CD8-positive, alpha-beta memory T cell (primary cell): ENCODE measurements at regions not wholly inside any gene's neighbourhood (a gene's known extent, or its start where the extent isn't known, plus 50 kb on each side); places are given as distances from the start of the nearest gene placed in this dataset.
A peak's percentile ranks its signal among the peaks of the same experiment; 100 is the strongest.

ENCODE experiments used
- CTCF ChIA-PET: fragments of 350-600 bp; sonication (Branson Sonifier 250); formaldehyde crosslinking; loops from one replicate; lab custom pipeline; 2021; ENCODE audit warnings: antibody characterized with exemption; lab: Charles Lee
- POLR2A ChIA-PET: fragments of 350-600 bp; sonication (Branson Sonifier 250); formaldehyde crosslinking; loops from one replicate; lab custom pipeline; 2021; ENCODE audit warnings: antibody characterized with exemption; lab: Charles Lee
- DNase-seq, 5 donors: peaks; one replicate each; pipeline versions ENCODE4 v3.0.0 to v3.0.0-alpha.2; 2020 to 2022; ENCODE audit warnings: mixed read lengths in 1 of 5
- H3K27ac ChIP-seq: one replicate; pipeline ENCODE4 v1.7.0; 2013; ENCODE audit warnings: low read depth, mild to moderate bottlenecking, low read length, moderate library complexity
- H3K27me3 ChIP-seq: 2 replicates; pipeline ENCODE4 v1.7.0; 2013; ENCODE audit warnings: low read length, mild to moderate bottlenecking; ENCODE audit not compliant: insufficient read depth, poor library complexity, severe bottlenecking
- H3K36me3 ChIP-seq: 2 replicates; pipeline ENCODE4 v1.7.0; 2013; ENCODE audit warnings: mild to moderate bottlenecking, low read length, moderate library complexity; ENCODE audit not compliant: insufficient read depth
- H3K4me1 ChIP-seq: 2 replicates; pipeline ENCODE4 v1.7.0; 2013; ENCODE audit warnings: mild to moderate bottlenecking, low read length, moderate library complexity; ENCODE audit not compliant: insufficient read depth
- H3K4me3 ChIP-seq: 2 replicates; pipeline ENCODE4 v1.7.0; 2013; ENCODE audit warnings: mild to moderate bottlenecking, low read length
- H3K9me3 ChIP-seq: 2 replicates; pipeline ENCODE4 v1.7.0; 2013; ENCODE audit warnings: mild to moderate bottlenecking, low read length
- H3K27ac Mint-ChIP-seq, 8 donors: one replicate each; pipeline ENCODE4 v1.8.0; 2020 to 2021; ENCODE audit warnings: mixed read lengths in 8 of 8, mild to moderate bottlenecking in 6 of 8, inconsistent platforms in 3 of 8, moderate library complexity in 3 of 8
- H3K27me3 Mint-ChIP-seq, 2 donors: one replicate each; pipeline ENCODE4 v1.8.0; 2020 to 2021; ENCODE audit warnings: mixed read lengths in 2 of 2, mild to moderate bottlenecking in 1 of 2, moderate library complexity in 1 of 2
- H3K36me3 Mint-ChIP-seq, 3 donors: one replicate each; pipeline ENCODE4 v1.8.0; 2020 to 2021; ENCODE audit warnings: mixed read lengths in 3 of 3, inconsistent platforms in 1 of 3, mild to moderate bottlenecking in 1 of 3
- H3K4me1 Mint-ChIP-seq, 3 donors: one replicate each; pipeline ENCODE4 v1.8.0; 2020 to 2021; ENCODE audit warnings: mixed read lengths in 3 of 3, inconsistent platforms in 1 of 3, mild to moderate bottlenecking in 1 of 3
- H3K4me3 Mint-ChIP-seq, 7 donors: one replicate each; pipeline ENCODE4 v1.8.0; 2020 to 2021; ENCODE audit warnings: mixed read lengths in 7 of 7, mild to moderate bottlenecking in 6 of 7, moderate library complexity in 4 of 7, inconsistent platforms in 2 of 7
- H3K9me3 Mint-ChIP-seq, 5 donors: one replicate each; pipeline ENCODE4 v1.8.0; 2020 to 2022; ENCODE audit warnings: mixed read lengths in 5 of 5, mild to moderate bottlenecking in 3 of 5, moderate library complexity in 2 of 5, inconsistent platforms in 1 of 5

GRCh38 chr2:48219234-48219554, 95.3 kb upstream of the FOXN2 start:
- H3K36me3 Mint-ChIP-seq: no peaks in the 10 kb centered on the region
- H3K9me3 ChIP-seq: no peaks in the 10 kb centered on the region
- no peaks in the 10 kb centered on the region for H3K4me1 Mint-ChIP-seq
- no peaks in the 10 kb centered on the region for H3K4me1 ChIP-seq
- ChIA-PET CTCF (no interaction called here), POLR2A (no interaction called here)
- H3K4me3 Mint-ChIP-seq: no peak overlapping the region
- no peak overlapping the region for H3K27ac ChIP-seq
- H3K9me3 Mint-ChIP-seq: no peaks in the 10 kb centered on the region
- peak overlapping the region in 2 of 8 donors; percentile 22 to 35 for H3K27ac Mint-ChIP-seq
- DNase-seq: no peak
- H3K27me3 ChIP-seq: no peaks in the 10 kb centered on the region
- H3K4me3 ChIP-seq: no peak overlapping the region
- H3K27me3 Mint-ChIP-seq: no peaks in the 10 kb centered on the region
- H3K36me3 ChIP-seq: no peaks in the 10 kb centered on the region

DNA sequence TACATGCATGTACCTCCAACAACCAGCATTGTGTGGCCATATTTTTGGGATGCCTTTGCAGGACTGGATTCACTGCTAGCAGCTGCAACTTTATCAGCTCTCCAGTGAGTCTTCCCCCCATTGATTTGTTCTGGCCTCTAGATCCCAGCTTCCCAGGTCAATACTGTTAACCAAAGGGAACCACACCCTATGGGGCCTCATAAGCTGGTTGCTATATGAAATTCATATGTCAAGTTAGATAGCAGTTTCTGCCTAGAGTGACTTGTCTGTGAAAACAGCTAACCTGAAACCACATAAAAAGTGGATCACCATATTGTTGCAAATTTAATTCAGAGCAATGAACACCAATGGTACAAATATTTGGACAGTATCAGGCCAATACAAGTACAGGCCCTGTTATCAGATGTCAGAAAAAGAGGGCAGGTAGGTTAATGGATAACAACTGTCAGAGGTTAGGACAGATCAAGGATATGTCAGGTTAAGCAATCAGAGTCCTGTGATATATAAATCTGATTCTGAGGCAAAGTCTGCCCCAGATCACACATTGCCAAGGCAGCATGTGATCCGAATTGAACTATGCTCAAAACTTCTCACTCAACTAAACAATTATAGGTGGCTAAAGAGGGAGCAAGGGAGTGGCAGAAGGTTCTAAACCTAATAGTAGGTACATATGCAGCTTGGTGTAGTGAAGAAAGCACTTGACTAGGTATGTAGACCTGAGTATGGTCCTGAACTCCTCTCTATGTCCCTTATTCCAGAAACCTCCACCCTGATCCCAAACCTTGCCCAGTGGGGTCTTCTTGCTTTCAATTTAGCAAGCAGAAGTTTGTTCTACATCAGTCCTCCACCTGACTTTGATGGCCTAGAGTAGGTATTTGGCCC, 94.7 kb upstream of the FOXN2 start:
- H3K27ac ChIP-seq: no peak overlapping the region
- no peaks in the 10 kb centered on the region for H3K27me3 Mint-ChIP-seq
- H3K27ac Mint-ChIP-seq: no peak overlapping the region
- POLR2A ChIA-PET: no interaction called here
- H3K27me3 ChIP-seq: no peaks in the 10 kb centered on the region
- no peaks in the 10 kb centered on the region for H3K36me3 ChIP-seq
- H3K9me3 ChIP-seq: no peaks in the 10 kb centered on the region
- H3K4me1 Mint-ChIP-seq: no peaks in the 10 kb centered on the region
- DNase-seq: no peak
- H3K4me3 ChIP-seq: no peak overlapping the region
- CTCF ChIA-PET: no interaction called here
- H3K36me3 Mint-ChIP-seq: no peaks in the 10 kb centered on the region
- H3K4me1 ChIP-seq: no peaks in the 10 kb centered on the region
- no peaks in the 10 kb centered on the region for H3K9me3 Mint-ChIP-seq
- no peak overlapping the region for H3K4me3 Mint-ChIP-seq

DNA sequence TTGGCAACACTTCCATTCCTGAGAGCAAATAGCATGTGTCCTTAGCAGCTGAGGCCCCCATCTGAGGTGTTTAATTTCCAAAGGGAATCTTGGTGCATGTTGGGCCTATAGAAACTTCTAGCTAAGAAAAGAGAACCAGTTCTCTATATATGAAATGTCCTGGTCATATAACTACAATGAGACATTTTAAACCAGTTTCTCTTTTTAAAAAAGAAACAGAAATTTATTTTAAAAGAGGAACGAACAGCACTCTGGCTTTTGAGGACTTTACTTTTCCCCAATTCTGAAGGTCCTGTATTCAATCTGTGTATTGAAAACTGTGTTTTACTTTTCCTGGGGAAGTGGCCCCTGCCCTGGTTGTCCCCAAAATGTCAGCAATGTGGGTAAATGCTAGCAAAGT, 94.0 kb upstream of the FOXN2 start:
- no peaks in the 10 kb centered on the region for H3K4me1 ChIP-seq
- Mint-ChIP-seq H3K4me3 (no peak overlapping the region), H3K36me3 (no peaks in the 10 kb centered on the region), H3K27ac (no peak overlapping the region), H3K4me1 (no peaks in the 10 kb centered on the region), H3K9me3 (peaks cover 0 to 5% (median 0%) of the 10 kb centered on the region in 5 donors), H3K27me3 (no peaks in the 10 kb centered on the region)
- ChIA-PET CTCF (no interaction called here), POLR2A (no interaction called here)
- H3K36me3 ChIP-seq: no peaks in the 10 kb centered on the region
- no peak for DNase-seq
- H3K9me3 ChIP-seq: no peaks in the 10 kb centered on the region
- H3K27me3 ChIP-seq: no peaks in the 10 kb centered on the region
- H3K4me3 ChIP-seq: no peak overlapping the region
- H3K27ac ChIP-seq: no peak overlapping the region

GRCh38 chr2:48221846-48222516, 92.5 kb upstream of the FOXN2 start:
- no peak overlapping the region for H3K4me3 Mint-ChIP-seq
- Histone ChIP-seq H3K4me1 (no peaks in the 10 kb centered on the region), H3K9me3 (no peaks in the 10 kb centered on the region), H3K36me3 (no peaks in the 10 kb centered on the region), H3K27ac (no peak overlapping the region), H3K4me3 (no peak overlapping the region), H3K27me3 (no peaks in the 10 kb centered on the region)
- ChIA-PET CTCF (no interaction called here), POLR2A (no interaction called here)
- H3K4me1 Mint-ChIP-seq: no peaks in the 10 kb centered on the region
- peaks cover 0 to 6% (median 0%) of the 10 kb centered on the region in 5 donors for H3K9me3 Mint-ChIP-seq
- no peaks in the 10 kb centered on the region for H3K27me3 Mint-ChIP-seq
- H3K27ac Mint-ChIP-seq: no peak overlapping the region
- H3K36me3 Mint-ChIP-seq: no peaks in the 10 kb centered on the region
- no peak for DNase-seq

DNA sequence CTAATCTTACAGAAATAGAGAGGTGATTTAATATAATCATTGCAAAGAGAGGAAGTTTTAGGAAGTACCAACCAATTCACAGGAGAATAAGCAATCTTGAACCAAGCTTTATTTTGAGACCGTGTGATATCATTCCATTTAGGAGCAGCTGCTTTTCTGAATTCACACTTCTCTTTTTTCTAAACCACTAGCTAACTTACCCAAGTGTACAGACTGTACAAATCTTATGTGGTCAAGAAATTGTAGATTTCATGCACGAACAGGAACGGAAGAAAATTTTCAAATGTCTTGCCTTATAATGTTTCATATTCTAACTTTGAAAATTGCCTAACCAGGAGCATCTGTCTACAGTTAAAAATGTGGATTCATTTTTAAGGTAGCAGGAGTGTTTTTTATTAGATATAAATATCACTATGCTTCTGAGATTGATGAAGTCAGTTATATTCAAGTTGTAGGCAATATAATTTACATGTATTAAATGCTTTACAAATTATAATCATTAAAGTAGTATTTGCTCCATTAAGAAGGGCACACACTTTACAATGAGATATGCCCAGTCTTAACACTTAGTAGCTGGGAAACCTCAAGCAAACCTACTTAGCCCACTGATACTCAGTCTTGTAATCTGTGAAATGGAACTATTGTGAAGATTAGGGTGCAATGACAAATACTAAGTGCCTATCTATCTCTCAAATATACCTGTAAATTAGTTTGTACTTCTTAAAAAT, 86.7 kb upstream of the FOXN2 start:
- Histone ChIP-seq H3K36me3 (no peaks in the 10 kb centered on the region), H3K27me3 (no peaks in the 10 kb centered on the region), H3K4me3 (no peak overlapping the region), H3K9me3 (no peaks in the 10 kb centered on the region), H3K4me1 (no peaks in the 10 kb centered on the region), H3K27ac (no peak overlapping the region)
- H3K36me3 Mint-ChIP-seq: no peaks in the 10 kb centered on the region
- CTCF ChIA-PET: no interaction called here
- POLR2A ChIA-PET: no interaction called here
- no peak for DNase-seq
- H3K9me3 Mint-ChIP-seq: peaks cover 0 to 6% (median 1%) of the 10 kb centered on the region in 5 donors
- H3K27me3 Mint-ChIP-seq: no peaks in the 10 kb centered on the region
- no peaks in the 10 kb centered on the region for H3K4me1 Mint-ChIP-seq
- H3K27ac Mint-ChIP-seq: no peak overlapping the region
- H3K4me3 Mint-ChIP-seq: no peak overlapping the region

- no peaks in the 10 kb centered on the region for H3K4me1 ChIP-seq
- H3K27ac Mint-ChIP-seq: no peak overlapping the region
- H3K27ac ChIP-seq: no peak overlapping the region
- no peaks in the 10 kb centered on the region for H3K9me3 ChIP-seq
- no peaks in the 10 kb centered on the region for H3K36me3 ChIP-seq
- no peaks in the 10 kb centered on the region for H3K4me1 Mint-ChIP-seq
- no peak overlapping the region for H3K4me3 Mint-ChIP-seq
- no peak overlapping the region for H3K4me3 ChIP-seq
- no peaks in the 10 kb centered on the region for H3K36me3 Mint-ChIP-seq
- H3K27me3 Mint-ChIP-seq: no peaks in the 10 kb centered on the region
- no peaks in the 10 kb centered on the region for H3K27me3 ChIP-seq
- POLR2A ChIA-PET: no interaction called here
- peaks cover 0 to 6% (median 1%) of the 10 kb centered on the region in 5 donors for H3K9me3 Mint-ChIP-seq
- CTCF ChIA-PET: no interaction called here
- no peak for DNase-seq
Observed at GRCh38 chr2:48228345-48228684, 86.2 kb upstream of the FOXN2 start.

DNA sequence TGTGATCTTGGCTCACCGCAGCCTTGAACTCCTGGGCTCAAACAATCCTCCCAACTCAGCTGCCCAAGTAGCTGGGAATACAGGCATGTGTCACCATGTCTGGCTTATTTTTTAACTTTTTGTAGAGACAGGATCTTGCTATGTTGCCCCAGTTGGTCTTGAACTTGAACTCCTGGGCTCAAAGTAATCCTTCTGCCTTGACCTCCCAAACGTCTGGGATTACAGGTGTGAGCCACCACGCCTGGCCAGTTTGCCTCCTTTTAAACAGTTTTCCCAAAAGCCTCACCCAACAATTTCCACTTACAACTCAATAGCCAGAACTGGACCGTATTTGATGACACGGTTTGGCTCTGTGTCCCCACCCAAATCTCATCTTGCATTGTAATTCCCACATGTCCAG, 85.4 kb upstream of the FOXN2 start:
- Mint-ChIP-seq H3K27ac (no peak overlapping the region), H3K9me3 (peaks cover 0 to 6% (median 1%) of the 10 kb centered on the region in 5 donors), H3K36me3 (no peaks in the 10 kb centered on the region), H3K27me3 (no peaks in the 10 kb centered on the region), H3K4me1 (no peaks in the 10 kb centered on the region), H3K4me3 (no peak overlapping the region)
- no peaks in the 10 kb centered on the region for H3K27me3 ChIP-seq
- H3K27ac ChIP-seq: no peak overlapping the region
- CTCF ChIA-PET: no interaction called here
- POLR2A ChIA-PET: no interaction called here
- H3K9me3 ChIP-seq: no peaks in the 10 kb centered on the region
- H3K4me3 ChIP-seq: no peak overlapping the region
- H3K4me1 ChIP-seq: no peaks in the 10 kb centered on the region
- H3K36me3 ChIP-seq: no peaks in the 10 kb centered on the region
- no peak for DNase-seq

DNA sequence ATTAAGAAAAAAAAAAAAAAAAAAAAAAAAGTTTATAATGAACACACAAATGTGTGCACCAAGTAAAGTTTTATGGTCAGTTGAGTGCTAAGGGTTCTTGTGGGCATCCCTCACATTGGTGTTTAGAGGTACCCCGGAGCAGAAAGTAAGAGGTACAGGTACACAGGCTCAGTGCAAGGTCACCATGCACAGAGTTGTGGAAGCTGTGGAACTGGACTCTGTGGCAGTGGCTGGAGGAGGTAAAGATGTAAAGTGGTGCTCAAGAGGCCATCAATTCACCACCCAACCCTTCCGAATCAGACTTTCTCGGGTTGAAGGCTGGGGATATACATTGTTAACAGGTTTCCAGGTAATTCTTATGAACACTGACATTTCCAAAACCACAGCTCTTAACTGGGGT, 83.6 kb upstream of the FOXN2 start:
- CTCF ChIA-PET: no interaction called here

More for the DNA sequence above, 83.6 kb upstream of the FOXN2 start:
- H3K36me3 ChIP-seq: no peaks in the 10 kb centered on the region
- no peaks in the 10 kb centered on the region for H3K4me1 ChIP-seq
- H3K27ac ChIP-seq: no peak overlapping the region
- Mint-ChIP-seq H3K27ac (no peak overlapping the region), H3K9me3 (peaks cover 0 to 2% (median 0%) of the 10 kb centered on the region in 5 donors), H3K4me1 (peaks cover 0 to 5% (median 0%) of the 10 kb centered on the region in 3 donors), H3K27me3 (no peaks in the 10 kb centered on the region), H3K4me3 (no peak overlapping the region), H3K36me3 (no peaks in the 10 kb centered on the region)
- H3K9me3 ChIP-seq: no peaks in the 10 kb centered on the region
- DNase-seq: no peak
- H3K27me3 ChIP-seq: no peaks in the 10 kb centered on the region
- H3K4me3 ChIP-seq: no peak overlapping the region
- POLR2A ChIA-PET: no interaction called here
